K562 (cell line): ENCODE measurements at regions not wholly inside any gene's neighbourhood (a gene's known extent, or its start where the extent isn't known, plus 50 kb on each side); places are given as distances from the start of the nearest gene placed in this dataset.

Experiments used
- EP300 ChIP-seq: IDR thresholded peaks from 2 replicates; pipeline ENCODE4 v1.6.1; 2012; ENCODE audit warnings: low read length, improper control_type of control experiment
- FOXA1 ChIP-seq: fragments of 450-650 bp; IDR thresholded peaks from 2 replicates; pipeline ENCODE4 v1.6.1; 2016; ENCODE audit warnings: mild to moderate bottlenecking, borderline replicate concordance
- IRF2 ChIP-seq: sonication (generic); formaldehyde crosslinking; IDR thresholded peaks from 2 replicates; pipeline ENCODE4 v1.8.1; 2022; ENCODE audit warnings: mild to moderate bottlenecking, missing genetic modification reagents
- MAFF ChIP-seq: IDR thresholded peaks from 2 replicates; pipeline ENCODE4 v1.6.1; 2012; ENCODE audit warnings: low read length, improper control_type of control experiment
- NFATC3 ChIP-seq: fragments of 450-650 bp; IDR thresholded peaks from 2 replicates; pipeline ENCODE4 v1.6.1; 2017; ENCODE audit warnings: mild to moderate bottlenecking
- NR2C2 ChIP-seq, 2 experiments: fragments of 200-800 bp in 1 of 2; sonication (Bioruptor generic) in 1 of 2; sonication (generic) in 1 of 2; formaldehyde crosslinking in 1 of 2; IDR thresholded peaks; 2 replicates each; pipeline versions ENCODE4 v1.6.1 to v1.8.0; 2016 to 2022; ENCODE audit warnings: mild to moderate bottlenecking in 1 of 2, missing compliant biosample characterization in 1 of 2, missing genetic modification characterization in 1 of 2, missing genetic modification reagents in 1 of 2
- SP2 ChIP-seq: IDR thresholded peaks from 2 replicates; pipeline ENCODE4 v1.6.1; 2011; ENCODE audit warnings: mild to moderate bottlenecking, low read depth, low read length, moderate library complexity; ENCODE audit not compliant: poor library complexity, severe bottlenecking; ENCODE audit errors: extremely low read depth
- ZC3H11A ChIP-seq: IDR thresholded peaks from 2 replicates; pipeline ENCODE4 v1.6.1; 2012; ENCODE audit warnings: low read depth, low read length, improper control_type of control experiment
- ZFX ChIP-seq: sonication (generic); formaldehyde crosslinking; IDR thresholded peaks from 2 replicates; pipeline ENCODE4 v1.8.0; 2022; ENCODE audit warnings: mild to moderate bottlenecking, missing genetic modification reagents, moderate library complexity

GRCh38 chr12:113766131-113766878 is 199.8 kb downstream of the RBM19 start:
- TF ChIP-seq MAFF (no peak), ZFX (CRISPR knock-in tag) (no peak), NR2C2 (CRISPR knock-in tag; IDR thresholded peaks at IDR 0.05) (no peak), NR2C2 (tag; IDR thresholded peaks at IDR 0.05) (no peak), FOXA1 (no peak), EP300 (no peak), IRF2 (CRISPR knock-in tag) (no peak), ZC3H11A (no peak), NFATC3 (no peak), SP2 (no peak)
